Body of pancreas (tissue), 4 donors: ENCODE measurements at regions not wholly inside any gene's neighbourhood (a gene's known extent, or its start where the extent isn't known, plus 50 kb on each side); places are given as distances from the start of the nearest gene placed in this dataset.

Experiments
- ATAC-seq: fragments of 150-250 bp; one replicate; pipeline ENCODE4 v1.9.1; 2016
- DNase-seq, 4 donors: peaks; one replicate each; pipeline ENCODE4 v3.0.0-alpha.2; 2019
- H3K27ac ChIP-seq, 4 donors: fragments of 200-600 bp; sonication (generic); 1 replicate in 3 of 4; 2 replicates in 1 of 4; pipeline versions ENCODE4 v1.5.1 to v1.6.1; 2016 to 2019; ENCODE audit warnings: mild to moderate bottlenecking in 1 of 4, mixed read lengths in 1 of 4, moderate library complexity in 1 of 4
- H3K27me3 ChIP-seq, 2 donors: fragments of 200-600 bp; sonication (generic); one replicate each; pipeline ENCODE4 v1.6.0; 2016; ENCODE audit warnings: mild to moderate bottlenecking in 1 of 2
- H3K36me3 ChIP-seq, 2 donors: fragments of 200-600 bp; sonication (generic); replicated peaks in 1 of 2; 2 replicates each; pipeline ENCODE4 v1.5.1; 2016; ENCODE audit warnings: low read depth in 2 of 2; ENCODE audit not compliant: insufficient read depth in 1 of 2
- H3K4me1 ChIP-seq: fragments of 200-600 bp; sonication (generic); one replicate; pipeline ENCODE4 v1.6.0; 2016
- H3K4me3 ChIP-seq, 2 donors: fragments of 200-600 bp; sonication (generic); 1 replicate in 1 of 2; 2 replicates in 1 of 2; pipeline ENCODE4 v1.5.1; 2016 to 2019
- H3K9me3 ChIP-seq, 3 donors: fragments of 200-600 bp; sonication (generic); 1 replicate in 2 of 3; 2 replicates in 1 of 3; pipeline ENCODE4 v1.5.1; 2016
- CTCF ChIP-seq, 7 experiments: fragments of 450-650 bp in 4 of 7; fragments of 200-600 bp in 3 of 7; sonication (generic) in 3 of 7; IDR thresholded peaks; one replicate each; pipeline ENCODE4 v1.5.1; 2016 to 2019; ENCODE audit warnings: antibody characterized with exemption in 7 of 7
- POLR2A ChIP-seq, 3 donors: fragments of 450-650 bp; IDR thresholded peaks; one replicate each; pipeline ENCODE4 v1.6.1; 2016; ENCODE audit warnings: antibody characterized with exemption in 3 of 3, mild to moderate bottlenecking in 2 of 3
- WGBS, 2 donors: methylation state at CpG; one replicate each; pipeline ENCODE4 v1.1.5; 2017; 5-methylcytosine and 5-hydroxymethylcytosine counted together
- intact Hi-C: fragments of 100-400 bp; cut with DNase I; formaldehyde crosslinking; loops from one replicate; pipeline ENCODE4 v1.15.1; 2023

GRCh38 chr9:86648156-86648827 lies 294.1 kb upstream of the TUT7 start:
- H3K27me3 ChIP-seq: no peaks in the 10 kb centered on the region
- intact Hi-C loops: no loop called here

GRCh38 chr9:86645303-86645702 lies 291.1 kb upstream of the TUT7 start:
- no peaks in the 10 kb centered on the region for H3K9me3 ChIP-seq
- H3K27ac ChIP-seq: no peak overlapping the region
- no peak for DNase-seq
- H3K36me3 ChIP-seq: no peaks in the 10 kb centered on the region
- TF ChIP-seq CTCF (IDR thresholded peaks at IDR 0.05): no peak
- peaks cover 2% of the 10 kb centered on the region for H3K4me1 ChIP-seq
- WGBS, 2 donors: 89 to 93% methylated on average over 12 to 21 of the region's 21 CpGs
- intact Hi-C loops: no loop called here
- ATAC-seq: no peak
- no peaks in the 10 kb centered on the region for H3K27me3 ChIP-seq
- no peak overlapping the region for H3K4me3 ChIP-seq

More at GRCh38 chr9:86648156-86648827, 294.1 kb upstream of the TUT7 start:
- no peak for ATAC-seq
- TF ChIP-seq POLR2A (IDR thresholded peaks at IDR 0.05) (no peak), CTCF (IDR thresholded peaks at IDR 0.05) (no peak)
- no peak overlapping the region for H3K4me3 ChIP-seq
- DNase-seq: no peak
- H3K27ac ChIP-seq: no peak overlapping the region
- no peaks in the 10 kb centered on the region for H3K36me3 ChIP-seq
- no peaks in the 10 kb centered on the region for H3K4me1 ChIP-seq
- H3K9me3 ChIP-seq: no peaks in the 10 kb centered on the region
- 90 to 97% methylated on average over 4 of the region's 4 CpGs for WGBS, 2 donors

- no peak overlapping the region for H3K27ac ChIP-seq
- intact Hi-C loops: no loop called here
- TF ChIP-seq CTCF (IDR thresholded peaks at IDR 0.05): no peak
- TF ChIP-seq POLR2A (IDR thresholded peaks at IDR 0.05): no peak
These were observed 290.4 kb upstream of the TUT7 start for GRCh38 chr9:86644675-86645034.

GRCh38 chr9:86643946-86644674 lies 289.9 kb upstream of the TUT7 start:
- DNase-seq (no peak), ATAC-seq (no peak)
- Histone ChIP-seq H3K36me3 (no peaks in the 10 kb centered on the region), H3K27ac (no peak overlapping the region), H3K27me3 (no peaks in the 10 kb centered on the region), H3K9me3 (no peaks in the 10 kb centered on the region), H3K4me1 (peaks cover 9% of the 10 kb centered on the region), H3K4me3 (no peak overlapping the region)
- intact Hi-C loops: no loop called here
- TF ChIP-seq CTCF (IDR thresholded peaks at IDR 0.05): no peak
- no peak for TF ChIP-seq POLR2A (IDR thresholded peaks at IDR 0.05)
- WGBS, 2 donors: 86% methylated on average over 7 of the region's 7 CpGs

More at GRCh38 chr9:86644675-86645034, 290.4 kb upstream of the TUT7 start:
- H3K9me3 ChIP-seq: no peaks in the 10 kb centered on the region
- WGBS, 2 donors: 90 to 96% methylated on average over 4 of the region's 4 CpGs
- H3K27me3 ChIP-seq: no peaks in the 10 kb centered on the region
- no peaks in the 10 kb centered on the region for H3K36me3 ChIP-seq
- DNase-seq (no peak), ATAC-seq (no peak)
- peaks cover 8% of the 10 kb centered on the region for H3K4me1 ChIP-seq
- H3K4me3 ChIP-seq: no peak overlapping the region

- H3K9me3 ChIP-seq: no peaks in the 10 kb centered on the region
- DNase-seq: no peak
- H3K27ac ChIP-seq: no peak overlapping the region
- H3K4me1 ChIP-seq: peaks cover 9% of the 10 kb centered on the region
- H3K4me3 ChIP-seq: no peak overlapping the region
- TF ChIP-seq CTCF (IDR thresholded peaks at IDR 0.05) (no peak), POLR2A (IDR thresholded peaks at IDR 0.05) (no peak)
- H3K27me3 ChIP-seq: no peaks in the 10 kb centered on the region
- no peaks in the 10 kb centered on the region for H3K36me3 ChIP-seq
- intact Hi-C loops: no loop called here
- WGBS, 2 donors: 90 to 98% methylated on average over 5 of the region's 5 CpGs
- ATAC-seq: no peak
These were observed 288.5 kb upstream of the TUT7 start for GRCh38 chr9:86642721-86643120.
